GM06990 (cell line): ENCODE measurements at regions not wholly inside any gene's neighbourhood (a gene's known extent, or its start where the extent isn't known, plus 50 kb on each side); places are given as distances from the start of the nearest gene placed in this dataset.

ENCODE experiments used
- DNase-seq: peaks from one replicate; pipeline ENCODE4 v3.0.0-alpha.2; 2011; ENCODE audit not compliant: insufficient read length; ENCODE audit errors: extremely low read depth
- H3K27me3 ChIP-seq: replicated peaks from 2 replicates; pipeline ENCODE4 v1.6.0; 2011; ENCODE audit warnings: low read length; ENCODE audit not compliant: control insufficient read depth, insufficient read depth
- H3K36me3 ChIP-seq: 2 replicates; pipeline ENCODE4 v1.5.1; 2011; ENCODE audit warnings: low read length; ENCODE audit not compliant: control insufficient read depth, insufficient read depth
- H3K4me3 ChIP-seq: replicated peaks from 2 replicates; pipeline ENCODE4 v1.5.1; 2011; ENCODE audit warnings: low read depth, mild to moderate bottlenecking, control low read depth, low read length
- TF ChIP-seq, protein P1 (sequence below): IDR thresholded peaks from 2 replicates; pipeline ENCODE4 v1.5.1; 2011; ENCODE audit warnings: low read length, control low read depth, mild to moderate bottlenecking, inconsistent platforms; ENCODE audit not compliant: insufficient read depth, poor library complexity, severe bottlenecking

- TF ChIP-seq, protein P1, sequence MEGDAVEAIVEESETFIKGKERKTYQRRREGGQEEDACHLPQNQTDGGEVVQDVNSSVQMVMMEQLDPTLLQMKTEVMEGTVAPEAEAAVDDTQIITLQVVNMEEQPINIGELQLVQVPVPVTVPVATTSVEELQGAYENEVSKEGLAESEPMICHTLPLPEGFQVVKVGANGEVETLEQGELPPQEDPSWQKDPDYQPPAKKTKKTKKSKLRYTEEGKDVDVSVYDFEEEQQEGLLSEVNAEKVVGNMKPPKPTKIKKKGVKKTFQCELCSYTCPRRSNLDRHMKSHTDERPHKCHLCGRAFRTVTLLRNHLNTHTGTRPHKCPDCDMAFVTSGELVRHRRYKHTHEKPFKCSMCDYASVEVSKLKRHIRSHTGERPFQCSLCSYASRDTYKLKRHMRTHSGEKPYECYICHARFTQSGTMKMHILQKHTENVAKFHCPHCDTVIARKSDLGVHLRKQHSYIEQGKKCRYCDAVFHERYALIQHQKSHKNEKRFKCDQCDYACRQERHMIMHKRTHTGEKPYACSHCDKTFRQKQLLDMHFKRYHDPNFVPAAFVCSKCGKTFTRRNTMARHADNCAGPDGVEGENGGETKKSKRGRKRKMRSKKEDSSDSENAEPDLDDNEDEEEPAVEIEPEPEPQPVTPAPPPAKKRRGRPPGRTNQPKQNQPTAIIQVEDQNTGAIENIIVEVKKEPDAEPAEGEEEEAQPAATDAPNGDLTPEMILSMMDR: no peak
- no peaks in the 10 kb centered on the region for H3K27me3 ChIP-seq
- H3K4me3 ChIP-seq: no peak overlapping the region
- DNase-seq: no peak
- no peaks in the 10 kb centered on the region for H3K36me3 ChIP-seq
These were observed 543.0 kb downstream of the SPRY1 start for GRCh38 chr4:123939621-123940020.

GRCh38 chr4:123940604-123941003, 544.0 kb downstream of the SPRY1 start:
- Histone ChIP-seq H3K36me3 (no peaks in the 10 kb centered on the region), H3K4me3 (no peak overlapping the region)
- no peak for DNase-seq

GRCh38 chr4:123941306-123941705, 544.7 kb downstream of the SPRY1 start:
- Histone ChIP-seq H3K4me3 (no peak overlapping the region), H3K27me3 (no peaks in the 10 kb centered on the region), H3K36me3 (no peaks in the 10 kb centered on the region)
- no peak for DNase-seq
- TF ChIP-seq, protein P1: no peak

More at GRCh38 chr4:123940604-123941003, 544.0 kb downstream of the SPRY1 start:
- H3K27me3 ChIP-seq: no peaks in the 10 kb centered on the region
- TF ChIP-seq, protein P1: no peak

DNA sequence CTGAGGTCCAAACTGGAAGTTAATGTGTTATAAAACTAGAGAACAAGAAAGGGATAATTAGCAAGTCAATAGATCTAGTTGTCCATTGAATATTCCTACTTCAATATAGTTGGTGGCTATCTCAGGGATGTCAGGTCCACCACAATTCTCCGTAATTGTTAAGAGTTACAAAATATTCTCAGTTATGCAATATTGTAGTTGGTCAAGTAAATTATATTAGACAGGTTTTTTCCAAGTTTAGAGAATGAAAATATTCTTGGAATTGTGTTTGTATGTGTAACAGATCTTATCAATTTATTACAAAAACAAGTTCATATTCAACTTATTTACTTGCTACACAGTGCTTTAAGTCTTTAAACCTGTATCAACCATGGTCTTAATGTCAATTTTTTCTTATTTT, 547.4 kb downstream of the SPRY1 start:
- DNase-seq: no peak
- H3K27me3 ChIP-seq: no peaks in the 10 kb centered on the region
- no peaks in the 10 kb centered on the region for H3K36me3 ChIP-seq
- no peak overlapping the region for H3K4me3 ChIP-seq
- TF ChIP-seq, protein P1: no peak

- Histone ChIP-seq H3K4me3 (no peak overlapping the region), H3K36me3 (no peaks in the 10 kb centered on the region), H3K27me3 (no peaks in the 10 kb centered on the region)
- TF ChIP-seq, protein P1: no peak
- DNase-seq: no peak
These were observed 548.7 kb downstream of the SPRY1 start for GRCh38 chr4:123945301-123945700.

DNA sequence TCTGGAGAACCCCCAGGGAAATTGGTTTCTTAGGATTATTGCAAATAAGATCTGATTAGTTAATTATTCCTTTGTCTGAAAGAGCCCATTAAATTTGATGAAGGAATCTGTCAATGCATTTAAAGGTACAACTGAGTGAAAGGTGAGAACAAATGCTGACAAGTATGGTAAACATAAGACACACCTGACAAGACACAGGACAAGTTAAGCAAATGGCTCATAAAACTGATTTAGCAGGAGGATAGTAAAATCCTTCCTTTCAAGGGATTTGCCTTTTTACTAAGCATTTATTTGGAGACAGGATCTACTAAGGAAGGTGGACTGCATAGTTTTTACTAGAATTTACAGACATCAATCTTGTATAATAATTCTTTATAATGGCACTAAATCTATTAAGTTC, 553.9 kb downstream of the SPRY1 start:
- no peaks in the 10 kb centered on the region for H3K36me3 ChIP-seq
- H3K4me3 ChIP-seq: no peak overlapping the region
- TF ChIP-seq, protein P1: no peak
- DNase-seq: no peak
- no peaks in the 10 kb centered on the region for H3K27me3 ChIP-seq
